Fibroblast of lung (primary cell): ENCODE measurements at regions not wholly inside any gene's neighbourhood (a gene's known extent, or its start where the extent isn't known, plus 50 kb on each side); places are given as distances from the start of the nearest gene placed in this dataset.

Experiments
- DNase-seq, 2 donors: peaks; one replicate each; pipeline versions ENCODE4 v3.0.0 to v3.0.0-alpha.2; 2010; ENCODE audit warnings: low read depth in 2 of 2
- H2AFZ ChIP-seq: 2 replicates; pipeline ENCODE4 v1.5.1; 2012; ENCODE audit warnings: low read length, control low read depth, inconsistent platforms
- H3K27ac ChIP-seq: 2 replicates; pipeline ENCODE4 v1.5.1; 2011; ENCODE audit warnings: low read length, control low read depth; ENCODE audit not compliant: insufficient read depth
- H3K27me3 ChIP-seq: 2 replicates; pipeline ENCODE4 v1.5.1; 2011; ENCODE audit warnings: mild to moderate bottlenecking, low read length; ENCODE audit not compliant: control insufficient read depth, insufficient read depth
- H3K36me3 ChIP-seq: 2 replicates; pipeline ENCODE4 v1.5.1; 2011; ENCODE audit warnings: low read length; ENCODE audit not compliant: control insufficient read depth, insufficient read depth
- H3K4me1 ChIP-seq: 2 replicates; pipeline ENCODE4 v1.5.1; 2011; ENCODE audit warnings: low read length; ENCODE audit not compliant: control insufficient read depth, insufficient read depth; ENCODE audit errors: extremely low read depth
- H3K4me2 ChIP-seq: 2 replicates; pipeline ENCODE4 v1.5.1; 2011; ENCODE audit warnings: low read length, control low read depth; ENCODE audit not compliant: insufficient read depth; ENCODE audit errors: extremely low read depth
- H3K4me3 ChIP-seq, 4 experiments: fragments of 200-600 bp in 1 of 4; sonication (generic) in 1 of 4; replicated peaks in 1 of 4; 2 replicates each; pipeline ENCODE4 v1.5.1; 2011 to 2016; ENCODE audit warnings: low read length in 4 of 4, low read depth in 3 of 4, mild to moderate bottlenecking in 3 of 4, control low read depth in 2 of 4, inconsistent platforms in 1 of 4, mixed read lengths in 1 of 4; ENCODE audit not compliant: insufficient read depth in 1 of 4; ENCODE audit errors: control extremely low read depth in 1 of 4
- H3K79me2 ChIP-seq: 2 replicates; pipeline ENCODE4 v1.5.1; 2012; ENCODE audit warnings: mild to moderate bottlenecking, low read length, inconsistent platforms; ENCODE audit not compliant: control insufficient read depth, insufficient read depth
- H3K9ac ChIP-seq: 2 replicates; pipeline ENCODE4 v1.5.1; 2011; ENCODE audit warnings: mild to moderate bottlenecking, low read length, control low read depth; ENCODE audit not compliant: insufficient read depth
- H3K9me3 ChIP-seq: 2 replicates; pipeline ENCODE4 v1.5.1; 2012; ENCODE audit warnings: low read depth, low read length; ENCODE audit not compliant: control insufficient read depth, insufficient read depth
- H4K20me1 ChIP-seq: 2 replicates; pipeline ENCODE4 v1.5.1; 2011; ENCODE audit warnings: low read length; ENCODE audit not compliant: control insufficient read depth, insufficient read depth; ENCODE audit errors: extremely low read depth
- CTCF ChIP-seq, 2 donors: IDR thresholded peaks in 1 of 2; conservative IDR thresholded peaks in 1 of 2; 1 replicate in 1 of 2; 2 replicates in 1 of 2; pipeline ENCODE4 v1.5.1; 2011 to 2012; ENCODE audit warnings: low read length in 2 of 2, control low read depth in 1 of 2, inconsistent platforms in 1 of 2, low read depth in 1 of 2, mild to moderate bottlenecking in 1 of 2
- EZH2 ChIP-seq: IDR thresholded peaks from 2 replicates; pipeline ENCODE4 v1.5.1; 2012; ENCODE audit warnings: low read length, control low read depth, mild to moderate bottlenecking; ENCODE audit errors: missing control alignments

- H3K79me2 ChIP-seq: no peaks in the 10 kb centered on the region
- H3K9me3 ChIP-seq: no peaks in the 10 kb centered on the region
- H3K9ac ChIP-seq: no peak overlapping the region
- no peak overlapping the region for H3K4me2 ChIP-seq
- no peak for TF ChIP-seq EZH2
- no peak for TF ChIP-seq CTCF (conservative IDR thresholded peaks at IDR 0.05 in 1 of 2, IDR thresholded peaks at IDR 0.05 in 1 of 2; ENCODE audit: low read depth in 1 of 2, low read length in 2 of 2)
- no peaks in the 10 kb centered on the region for H3K4me1 ChIP-seq
- no peak overlapping the region for H3K4me3 ChIP-seq
- H3K27me3 ChIP-seq: no peaks in the 10 kb centered on the region
- H4K20me1 ChIP-seq: no peaks in the 10 kb centered on the region
- H3K36me3 ChIP-seq: no peaks in the 10 kb centered on the region
- H2AFZ ChIP-seq: no peak overlapping the region
- H3K27ac ChIP-seq: no peak overlapping the region
- DNase-seq: no peak
These were observed 1078.5 kb upstream of the ADGRL4 start for GRCh38 chr1:80085067-80085466.

GRCh38 chr1:80083892-80084291 lies 1077.4 kb upstream of the ADGRL4 start:
- Histone ChIP-seq H2AFZ (no peak overlapping the region), H3K27ac (no peak overlapping the region), H3K9ac (no peak overlapping the region), H3K79me2 (no peaks in the 10 kb centered on the region), H3K9me3 (no peaks in the 10 kb centered on the region), H3K4me3 (no peak overlapping the region), H3K4me2 (no peak overlapping the region), H3K36me3 (no peaks in the 10 kb centered on the region), H3K27me3 (no peaks in the 10 kb centered on the region), H3K4me1 (no peaks in the 10 kb centered on the region), H4K20me1 (no peaks in the 10 kb centered on the region)
- TF ChIP-seq CTCF (conservative IDR thresholded peaks at IDR 0.05 in 1 of 2, IDR thresholded peaks at IDR 0.05 in 1 of 2; ENCODE audit: low read depth in 1 of 2, low read length in 2 of 2) (no peak), EZH2 (no peak)
- no peak for DNase-seq

- Histone ChIP-seq H3K4me1 (no peaks in the 10 kb centered on the region), H3K27ac (no peak overlapping the region), H3K79me2 (no peaks in the 10 kb centered on the region), H4K20me1 (no peaks in the 10 kb centered on the region), H3K4me2 (no peak overlapping the region), H2AFZ (no peak overlapping the region), H3K36me3 (no peaks in the 10 kb centered on the region), H3K9me3 (no peaks in the 10 kb centered on the region), H3K4me3 (no peak overlapping the region), H3K27me3 (no peaks in the 10 kb centered on the region), H3K9ac (no peak overlapping the region)
- TF ChIP-seq EZH2 (no peak), CTCF (conservative IDR thresholded peaks at IDR 0.05 in 1 of 2, IDR thresholded peaks at IDR 0.05 in 1 of 2; ENCODE audit: low read depth in 1 of 2, low read length in 2 of 2) (no peak)
- DNase-seq: no peak
These were observed 1069.9 kb upstream of the ADGRL4 start for GRCh38 chr1:80076469-80076868.
